Fibroblast of skin of back (primary cell): ENCODE measurements at regions not wholly inside any gene's neighbourhood (a gene's known extent, or its start where the extent isn't known, plus 50 kb on each side); places are given as distances from the start of the nearest gene placed in this dataset.

Experiments
- DNase-seq: peaks from one replicate; pipeline ENCODE4 v3.0.0-alpha.2; 2013

GRCh38 chr2:6359964-6360363, 505.7 kb downstream of the CMPK2 start:
- no peak for DNase-seq

GRCh38 chr2:6362671-6363450, 502.8 kb downstream of the CMPK2 start:
- no peak for DNase-seq

GRCh38 chr2:6368281-6368680, 497.4 kb downstream of the CMPK2 start:
- peak; percentile 82 for DNase-seq

- no peak for DNase-seq
Observed at GRCh38 chr2:6369266-6369665, 496.4 kb downstream of the CMPK2 start.

- no peak for DNase-seq
Observed at GRCh38 chr2:6370753-6371551, 494.8 kb downstream of the CMPK2 start.

- DNase-seq = peak; percentile 97
Observed at GRCh38 chr2:6372317-6372901, 493.3 kb downstream of the CMPK2 start.

GRCh38 chr2:6381326-6381725, 484.4 kb downstream of the CMPK2 start:
- DNase-seq = no peak

- no peak for DNase-seq
Observed at GRCh38 chr2:6384341-6384740, 481.4 kb downstream of the CMPK2 start.

- no peak for DNase-seq
Observed at GRCh38 chr2:6392354-6392753, 473.4 kb downstream of the CMPK2 start.

GRCh38 chr2:6392966-6393365, 472.7 kb downstream of the CMPK2 start:
- peak; percentile 48 for DNase-seq

GRCh38 chr2:6393819-6394218, 471.9 kb downstream of the CMPK2 start:
- DNase-seq = no peak

GRCh38 chr2:6394276-6394675, 471.4 kb downstream of the CMPK2 start:
- DNase-seq = no peak

GRCh38 chr2:6398421-6398820, 467.3 kb downstream of the CMPK2 start:
- no peak for DNase-seq

- peak; percentile 28 for DNase-seq
Observed at GRCh38 chr2:6401301-6401700, 464.4 kb downstream of the CMPK2 start.

GRCh38 chr2:6408057-6408456, 457.6 kb downstream of the CMPK2 start:
- DNase-seq = no peak

GRCh38 chr2:6410313-6410712, 455.4 kb downstream of the CMPK2 start:
- DNase-seq = peak; percentile 14

- DNase-seq = peak; percentile 79
Observed at GRCh38 chr2:6412533-6413091, 453.1 kb downstream of the CMPK2 start.

GRCh38 chr2:6417050-6417449, 448.7 kb downstream of the CMPK2 start:
- DNase-seq = no peak

- DNase-seq = no peak
Observed at GRCh38 chr2:6418291-6418690, 447.4 kb downstream of the CMPK2 start.

- DNase-seq = no peak
Observed at GRCh38 chr2:6421138-6421730, 444.5 kb downstream of the CMPK2 start.

GRCh38 chr2:6421888-6422287, 443.8 kb downstream of the CMPK2 start:
- no peak for DNase-seq

- peak; percentile 34 for DNase-seq
Observed at GRCh38 chr2:6423157-6423556, 442.6 kb downstream of the CMPK2 start.

GRCh38 chr2:6423944-6424343, 441.8 kb downstream of the CMPK2 start:
- peak; percentile 41 for DNase-seq
